Inflammatory macrophage treated with lipopolysaccharide for 4 hours (primary cell): ENCODE measurements at regions not wholly inside any gene's neighbourhood (a gene's known extent, or its start where the extent isn't known, plus 50 kb on each side); places are given as distances from the start of the nearest gene placed in this dataset.
"Not testable (repeated sequence)": the region's sequence is repeated elsewhere in the genome, so short reads cannot be mapped to it uniquely, and the experiment has no call there.

Experiments used
- DNase-seq: peaks from one replicate; pipeline ENCODE4 v3.0.0-alpha.2; 2020

GRCh38 chrX:44096666-44097065 lies 123.5 kb upstream of the NDP start:
- DNase-seq: no peak

DNA sequence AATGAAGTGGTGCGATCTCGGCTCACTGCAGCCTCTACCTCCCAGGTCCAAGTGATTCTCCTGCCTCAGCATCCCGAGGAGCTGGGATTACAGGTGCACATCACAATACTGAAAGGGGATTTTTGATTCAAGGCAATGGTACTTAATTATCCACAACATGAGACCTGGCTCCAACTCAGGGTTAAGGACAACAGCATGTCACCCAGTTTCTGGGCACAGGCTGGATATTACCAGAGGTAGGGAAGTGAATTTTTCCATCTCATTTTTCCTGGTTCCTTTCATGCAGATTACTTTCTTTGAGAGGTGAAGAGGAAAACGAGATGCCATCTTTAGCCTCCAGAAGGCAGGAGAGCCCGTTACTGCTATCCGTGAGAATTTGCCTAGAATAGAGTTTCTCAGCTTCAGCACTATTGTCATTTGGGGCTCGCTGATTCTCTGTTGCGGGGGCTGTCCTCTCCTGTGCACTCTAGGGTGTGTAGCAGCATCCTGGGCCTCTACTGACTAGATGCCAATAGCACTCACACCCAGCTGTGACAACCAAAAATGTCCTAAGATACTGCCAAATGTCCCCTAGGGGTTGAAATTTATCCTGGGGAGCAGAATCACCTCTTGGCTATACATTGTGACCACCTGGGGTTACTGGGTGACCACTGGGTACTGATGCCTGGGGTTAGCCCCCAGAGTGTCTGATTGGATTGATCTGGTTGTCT lies 121.8 kb upstream of the NDP start:
- no peak for DNase-seq

GRCh38 chrX:44093431-44093830 lies 120.2 kb upstream of the NDP start:
- DNase-seq: no peak

DNA sequence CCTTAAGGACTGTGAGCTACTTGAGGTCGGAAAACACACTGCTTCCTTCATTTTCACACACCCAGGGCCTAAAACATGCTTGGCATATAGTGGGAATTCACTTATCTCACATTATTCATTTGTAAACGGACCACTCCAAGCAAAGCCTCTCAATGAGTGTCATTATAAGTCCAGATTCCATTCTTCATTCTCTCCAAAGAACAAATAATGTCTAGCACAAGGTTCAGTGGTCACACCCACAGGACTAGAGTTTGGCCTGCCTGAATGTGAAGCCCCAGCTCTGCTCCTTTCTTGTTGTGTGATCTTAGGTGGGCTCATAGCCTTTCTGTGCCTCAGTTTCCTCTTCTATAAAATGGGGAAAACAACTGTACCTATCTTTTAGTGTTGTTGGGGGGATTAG lies 119.6 kb upstream of the NDP start:
- no peak for DNase-seq

DNA sequence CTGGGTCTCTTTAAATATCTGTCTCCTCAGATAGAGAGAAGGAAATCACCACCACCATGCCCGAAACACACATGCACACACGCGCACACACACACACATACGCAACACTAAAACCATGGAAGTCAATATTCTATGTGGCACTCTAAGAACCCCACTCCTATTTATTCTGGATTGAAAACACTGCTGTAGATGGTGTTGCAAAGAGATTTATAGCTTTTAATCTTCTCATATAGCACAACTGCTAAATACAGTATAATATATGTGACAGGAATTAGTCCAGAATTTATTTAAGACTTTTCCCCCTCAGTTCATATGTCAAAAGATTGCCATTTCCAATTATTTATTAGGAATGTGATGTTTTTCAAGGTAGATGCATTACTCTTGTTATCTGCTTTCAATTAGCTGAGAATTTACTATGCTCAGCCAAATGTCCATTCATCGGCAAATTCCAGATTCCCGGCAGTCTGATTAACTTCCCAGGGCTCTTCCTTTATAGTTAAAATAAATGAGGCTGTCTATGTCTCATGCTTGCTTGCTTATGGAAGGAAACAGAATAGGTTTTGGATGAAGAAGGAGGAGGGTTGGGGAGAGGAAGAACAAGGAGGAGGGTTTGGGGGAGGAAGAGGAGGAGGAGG lies 115.4 kb upstream of the NDP start:
- no peak for DNase-seq

DNA sequence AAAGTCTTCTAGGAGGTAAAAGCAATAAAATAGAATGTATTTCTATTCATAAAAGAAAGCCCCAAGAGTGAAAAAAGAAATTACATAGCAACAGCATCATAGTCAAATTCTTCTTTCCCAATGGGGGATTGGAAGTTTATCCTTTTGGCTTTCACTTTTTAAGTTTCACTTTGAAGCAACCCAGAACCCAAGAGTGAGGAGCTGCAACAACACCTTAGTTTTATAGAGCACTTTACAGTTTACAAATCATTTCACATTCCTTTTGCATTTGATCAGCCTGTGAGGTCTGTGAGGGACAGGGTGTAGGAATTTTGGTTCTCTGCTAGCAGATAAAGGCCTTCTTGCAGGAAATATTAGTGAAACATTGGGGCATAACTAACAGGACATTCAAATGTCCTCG lies 112.0 kb upstream of the NDP start:
- DNase-seq: no peak

DNA sequence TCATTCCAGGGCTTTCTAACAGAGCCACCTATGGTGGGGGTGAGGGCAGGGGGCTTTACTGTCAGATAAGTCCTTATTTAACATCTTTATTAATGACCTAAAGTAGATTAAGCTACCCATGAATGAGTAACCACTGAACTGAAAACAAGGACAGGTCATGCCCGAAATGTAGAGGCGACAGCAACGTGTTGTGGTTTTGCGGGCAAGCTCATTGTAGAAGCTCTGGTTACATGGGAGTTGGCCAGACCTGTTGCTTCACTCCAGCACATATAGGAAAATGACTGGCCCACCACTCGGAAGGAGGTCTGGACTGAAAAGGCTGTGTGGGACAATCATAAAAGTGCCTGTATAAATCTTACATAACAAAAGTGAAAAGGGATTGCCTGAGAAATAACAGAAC lies 109.6 kb upstream of the NDP start:
- no peak for DNase-seq

DNA sequence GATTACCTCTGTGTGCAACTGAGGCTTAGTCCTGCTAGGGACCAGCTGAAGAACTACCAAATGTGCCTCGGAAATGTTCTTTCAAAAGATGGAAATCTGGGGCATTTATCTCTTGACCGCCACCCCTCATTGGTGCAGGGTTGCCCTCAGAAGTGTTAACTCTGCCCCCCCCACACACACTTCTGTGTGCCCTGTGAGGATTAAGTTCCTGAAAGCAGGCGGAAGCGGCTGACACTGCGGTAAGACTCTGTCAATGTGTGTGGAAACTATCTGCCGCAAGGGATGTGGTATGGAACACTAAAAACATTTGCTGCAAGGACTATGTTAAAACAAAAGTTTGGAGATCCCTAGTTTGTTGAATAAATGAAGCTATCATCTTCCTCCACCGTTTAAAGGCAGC lies 106.9 kb upstream of the NDP start:
- no peak for DNase-seq

DNA sequence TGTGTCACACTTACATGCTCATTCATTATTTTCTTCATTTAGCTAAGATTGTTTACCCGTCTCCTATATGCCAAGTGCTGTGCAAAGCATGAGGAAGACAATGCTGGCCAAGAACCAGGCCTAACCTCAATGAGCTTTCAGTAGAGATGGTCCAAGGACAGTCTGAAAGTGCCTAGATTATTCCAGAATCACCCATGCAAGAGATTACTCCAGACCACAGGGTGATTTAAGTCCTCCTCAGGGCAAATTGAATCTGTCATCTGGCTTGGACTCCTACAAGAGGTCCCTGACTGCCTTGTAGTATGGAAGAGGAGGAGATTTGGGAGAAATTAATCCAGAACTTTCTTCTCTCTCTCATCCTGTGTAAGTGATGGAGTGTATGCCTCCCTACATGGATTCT lies 99.4 kb upstream of the NDP start:
- no peak for DNase-seq

GRCh38 chrX:44071847-44072551 lies 98.8 kb upstream of the NDP start:
- DNase-seq: no peak

GRCh38 chrX:44071070-44071645 lies 98.0 kb upstream of the NDP start:
- no peak for DNase-seq

DNA sequence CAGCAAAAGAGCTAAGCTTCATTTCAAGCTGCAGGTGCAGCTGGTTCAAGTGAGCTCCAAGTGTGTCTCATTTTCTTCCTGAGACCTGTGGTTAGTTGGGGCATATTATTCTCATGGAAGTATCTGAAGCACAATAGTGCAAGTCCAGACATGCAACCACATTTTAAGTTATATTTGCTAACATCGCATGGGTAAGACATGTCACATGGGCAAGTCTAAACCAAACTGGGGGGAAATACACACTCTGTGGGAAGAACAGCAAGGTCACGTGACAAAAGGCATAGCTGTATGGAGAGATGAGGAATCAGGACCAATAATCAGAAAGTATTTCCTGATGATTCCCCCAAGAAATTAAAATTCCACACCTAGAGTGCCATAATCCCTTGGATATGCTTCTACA lies 94.9 kb upstream of the NDP start:
- DNase-seq: no peak

DNA sequence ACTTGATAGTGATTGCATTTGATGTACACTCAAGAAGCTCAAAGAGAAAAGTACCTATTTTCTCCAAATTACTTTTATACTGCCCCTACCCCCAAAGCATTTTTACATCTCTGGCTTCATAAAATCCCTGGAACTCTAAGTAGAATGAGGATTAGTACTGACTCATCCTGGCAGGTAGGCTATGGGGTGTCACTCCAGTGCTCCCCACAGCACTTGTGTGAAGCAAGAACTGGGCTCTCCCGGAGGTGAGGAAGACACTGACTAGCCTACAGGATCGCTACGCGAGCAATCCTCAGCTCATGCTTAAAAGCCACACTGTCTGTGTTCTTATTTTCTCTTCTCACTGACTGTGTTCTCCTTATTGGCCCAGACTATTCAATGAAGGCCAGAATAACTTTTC lies 90.4 kb upstream of the NDP start:
- no peak for DNase-seq

GRCh38 chrX:44062840-44063239 lies 89.7 kb upstream of the NDP start:
- peak; percentile 15 for DNase-seq

DNA sequence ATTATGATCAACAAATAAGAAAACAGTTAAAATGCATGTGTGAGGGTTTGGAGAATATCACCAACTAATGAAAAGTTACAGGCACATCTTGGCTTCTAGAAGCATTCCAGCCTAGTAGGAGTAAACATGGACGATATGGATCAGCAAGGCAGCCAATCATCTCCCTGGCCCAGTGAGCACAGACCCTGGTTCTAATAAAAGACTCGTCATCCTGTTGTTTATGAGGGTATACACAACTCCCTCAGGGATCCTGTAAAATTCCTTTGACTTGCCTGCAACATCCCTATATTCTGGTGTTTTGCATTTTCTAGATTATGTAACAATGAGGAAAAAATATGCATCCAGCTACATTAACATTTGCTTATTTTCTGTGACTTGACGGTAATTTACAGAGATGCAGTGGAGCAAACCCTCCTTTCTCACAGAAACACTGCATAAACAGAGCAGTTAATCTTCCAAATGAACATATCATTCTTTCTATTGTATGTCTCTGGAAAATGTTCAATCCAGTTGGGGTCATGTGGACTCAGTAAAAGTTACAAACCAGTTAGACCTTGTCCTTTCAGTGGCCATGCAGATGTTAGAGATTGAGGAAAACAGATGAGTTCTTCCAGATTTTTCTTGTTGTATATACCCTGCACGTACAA lies 88.9 kb upstream of the NDP start:
- no peak for DNase-seq

GRCh38 chrX:44060221-44060620 lies 87.0 kb upstream of the NDP start:
- DNase-seq: no peak

DNA sequence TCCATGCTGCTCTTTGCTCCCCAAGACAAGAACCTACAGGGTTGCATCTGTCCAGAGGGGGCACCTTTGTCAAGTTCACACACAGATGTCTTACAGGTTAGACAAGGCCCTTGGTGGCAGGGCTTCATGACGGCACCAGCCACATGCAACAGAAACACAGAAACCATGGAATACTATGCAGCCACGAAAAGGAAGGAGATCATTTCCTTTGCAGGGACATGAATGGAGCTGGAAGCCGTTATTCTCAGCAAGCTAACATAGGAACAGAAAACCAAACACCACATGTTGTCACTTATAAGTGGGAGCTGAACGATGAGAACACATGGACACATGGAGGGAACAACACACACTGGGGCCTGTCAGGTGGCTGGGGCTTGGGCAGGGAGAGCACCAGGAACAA lies 85.1 kb upstream of the NDP start:
- no peak for DNase-seq

- DNase-seq: no peak
Measured at GRCh38 chrX:44055638-44056037, 82.4 kb upstream of the NDP start.

- DNase-seq: peak; percentile 15
Measured at GRCh38 chrX:44054863-44055601, 81.8 kb upstream of the NDP start.

- not testable (repeated sequence) for DNase-seq
Measured at GRCh38 chrX:44045106-44045505, 71.9 kb upstream of the NDP start.

- no peak for DNase-seq
Measured at GRCh38 chrX:44043496-44043895, 70.3 kb upstream of the NDP start.

- DNase-seq: no peak
Measured at GRCh38 chrX:44042751-44043150, 69.6 kb upstream of the NDP start.

GRCh38 chrX:44042116-44042515 lies 68.9 kb upstream of the NDP start:
- DNase-seq: peak; percentile 19
